GM18909 (cell line): ENCODE measurements at regions not wholly inside any gene's neighbourhood (a gene's known extent, or its start where the extent isn't known, plus 50 kb on each side); places are given as distances from the start of the nearest gene placed in this dataset.

Source experiments
- ATAC-seq: cut with Tn5 transposase; IDR thresholded peaks from one replicate; pipeline ENCODE4 v1.9.1; 2021; ENCODE audit warnings: mild to moderate bottlenecking; ENCODE audit not compliant: unreplicated experiment, poor library complexity

DNA sequence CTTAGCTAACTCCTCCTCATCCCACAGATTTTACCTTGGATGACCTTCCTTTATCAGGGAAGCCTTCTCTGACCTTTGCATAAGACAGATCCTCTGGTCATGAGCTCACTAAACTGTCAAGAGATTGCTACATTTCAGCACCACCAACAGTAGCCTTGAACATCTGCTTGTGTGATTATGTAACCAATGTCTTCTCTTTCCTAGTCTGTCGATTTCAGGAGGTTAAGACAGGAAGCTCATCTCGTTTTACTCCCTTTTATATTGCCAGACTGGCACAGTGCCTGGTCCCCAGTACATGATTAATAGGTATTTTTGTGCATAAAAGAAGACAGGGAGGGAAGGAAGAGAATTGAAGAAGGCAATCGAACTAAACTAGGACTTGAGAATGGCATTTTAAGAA, 1697.7 kb downstream of the EFNB2 start:
- no peak for ATAC-seq

DNA sequence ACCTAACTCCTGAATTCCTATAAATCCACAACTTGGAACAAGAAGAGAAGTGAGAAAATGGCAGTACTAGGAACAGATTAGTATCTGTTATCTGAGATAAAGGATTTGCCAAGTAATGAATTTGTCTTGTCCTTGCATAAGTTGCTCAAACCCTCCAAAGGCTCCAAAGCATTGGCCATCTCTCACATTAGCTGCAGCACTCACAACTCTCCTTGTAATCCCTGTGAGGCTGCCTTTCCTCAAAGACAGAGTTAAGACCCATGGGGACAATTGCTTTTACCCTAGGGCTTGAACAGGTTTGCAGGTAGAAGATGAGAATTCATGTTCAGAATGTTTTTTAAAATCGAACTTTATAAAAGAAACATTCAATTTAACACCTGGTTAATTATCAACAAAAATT, 1702.2 kb downstream of the EFNB2 start:
- ATAC-seq, result no peak

DNA sequence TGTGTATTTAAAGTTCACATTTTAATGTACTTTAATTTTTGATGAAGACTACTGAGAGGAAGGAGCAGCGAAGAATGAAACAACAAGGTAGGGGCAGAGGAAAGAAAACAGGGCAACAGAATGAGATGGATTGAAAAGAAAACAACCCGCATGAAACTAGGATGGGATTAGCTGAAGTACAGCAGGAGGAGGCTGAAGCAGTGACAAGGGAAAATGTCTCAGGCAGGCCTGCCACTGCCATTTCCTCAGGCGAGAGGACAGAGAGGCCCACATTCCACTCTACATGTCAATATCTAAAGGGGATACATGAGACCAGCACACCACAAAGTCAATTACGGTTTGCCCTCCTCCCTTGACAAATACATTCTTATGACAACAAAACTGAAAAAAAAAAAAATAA, 1703.2 kb downstream of the EFNB2 start:
- no peak for ATAC-seq

DNA sequence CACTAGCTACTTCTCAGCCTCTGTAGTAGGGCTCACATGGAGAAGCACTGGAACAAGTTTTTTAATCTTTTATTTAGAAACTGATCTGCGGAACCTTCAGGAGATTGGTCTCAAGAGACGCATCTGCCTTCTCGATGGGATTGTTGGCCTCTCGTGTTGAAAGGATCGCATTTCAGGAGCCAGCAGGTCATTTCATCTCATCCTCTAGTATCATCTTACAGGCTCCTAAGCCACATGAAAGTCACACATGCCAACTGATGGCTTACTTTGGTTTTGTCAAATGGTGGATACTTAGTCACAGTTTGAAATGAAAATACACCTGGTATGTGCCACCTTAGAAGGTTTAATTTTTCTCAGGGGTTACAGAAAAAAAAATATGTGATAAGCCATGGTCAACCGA, 1703.6 kb downstream of the EFNB2 start:
- no peak for ATAC-seq

DNA sequence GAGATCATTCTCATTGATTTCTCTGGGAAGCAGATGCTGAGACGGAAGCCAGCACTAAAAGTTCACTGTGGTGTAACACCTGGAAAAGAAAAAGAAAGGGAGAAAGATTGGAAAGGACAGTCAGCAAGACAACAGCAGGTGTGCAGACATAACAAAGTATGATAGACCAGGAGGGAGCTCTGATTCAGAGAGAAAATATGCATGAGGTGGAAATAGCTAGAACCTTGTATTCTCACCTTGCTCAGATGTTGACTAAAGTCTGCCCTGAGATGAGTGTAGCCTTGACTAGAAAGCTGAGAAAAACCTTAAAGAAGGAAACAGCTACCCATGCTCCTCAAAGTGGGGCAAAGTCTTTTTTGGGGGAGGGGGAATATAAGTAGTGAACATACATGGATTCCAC, 1711.8 kb downstream of the EFNB2 start:
- ATAC-seq, result no peak

DNA sequence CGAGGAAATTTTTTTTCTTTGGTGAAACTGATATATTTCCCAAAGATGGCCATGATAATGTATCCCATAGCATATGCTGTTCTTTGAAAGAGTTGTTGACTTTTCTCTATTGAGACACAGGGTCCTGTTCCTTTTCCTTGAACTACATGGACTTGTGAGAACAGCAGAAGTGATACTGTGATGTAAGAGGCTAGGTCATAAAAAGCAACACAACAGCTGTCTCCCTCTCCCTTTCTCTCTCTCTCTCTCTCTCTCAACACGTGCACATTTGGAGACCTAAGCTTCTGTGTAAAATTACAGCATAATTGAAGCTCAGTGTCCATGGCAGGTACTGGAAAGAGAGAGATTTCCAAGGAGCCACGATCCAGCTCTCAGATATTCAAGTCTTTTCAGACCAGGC, 1712.4 kb downstream of the EFNB2 start:
- no peak for ATAC-seq

DNA sequence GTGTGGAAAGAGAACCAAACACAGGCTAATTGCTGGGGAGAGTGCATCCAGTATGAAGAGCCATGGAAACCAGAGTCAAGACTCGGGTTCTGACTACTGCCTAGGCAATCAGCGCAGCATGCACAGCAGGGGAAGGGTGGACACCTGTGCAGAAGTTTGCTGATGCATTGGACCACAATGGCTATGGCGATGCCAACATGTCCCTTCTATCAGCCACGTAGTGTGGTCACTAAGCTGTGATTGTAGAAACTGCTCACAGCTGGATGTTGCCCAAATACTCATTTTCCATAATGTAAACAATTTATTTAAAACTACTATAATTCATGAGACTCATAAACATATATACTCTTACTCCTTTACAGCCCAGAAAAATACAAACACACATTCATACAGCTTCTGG, 1718.2 kb downstream of the EFNB2 start:
- no peak for ATAC-seq

DNA sequence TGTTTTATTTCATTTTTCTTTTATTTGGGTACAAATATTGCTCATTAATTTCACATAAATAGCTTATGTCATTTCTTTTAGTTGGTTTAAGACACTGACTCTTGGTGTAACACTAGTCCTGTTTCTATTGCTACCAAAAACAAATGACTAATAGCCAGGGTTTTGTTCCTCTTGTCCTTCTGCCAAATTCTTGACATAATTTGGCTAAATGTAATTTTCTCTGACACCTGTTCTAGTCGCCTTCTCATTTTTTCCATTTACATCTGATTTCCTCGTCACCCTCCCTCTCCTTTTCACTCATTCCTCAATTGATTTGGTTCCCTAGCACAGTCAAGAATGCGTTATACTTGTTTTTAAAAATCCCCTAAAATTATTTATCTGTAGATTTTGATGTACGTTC, 1718.7 kb downstream of the EFNB2 start:
- ATAC-seq, result no peak

DNA sequence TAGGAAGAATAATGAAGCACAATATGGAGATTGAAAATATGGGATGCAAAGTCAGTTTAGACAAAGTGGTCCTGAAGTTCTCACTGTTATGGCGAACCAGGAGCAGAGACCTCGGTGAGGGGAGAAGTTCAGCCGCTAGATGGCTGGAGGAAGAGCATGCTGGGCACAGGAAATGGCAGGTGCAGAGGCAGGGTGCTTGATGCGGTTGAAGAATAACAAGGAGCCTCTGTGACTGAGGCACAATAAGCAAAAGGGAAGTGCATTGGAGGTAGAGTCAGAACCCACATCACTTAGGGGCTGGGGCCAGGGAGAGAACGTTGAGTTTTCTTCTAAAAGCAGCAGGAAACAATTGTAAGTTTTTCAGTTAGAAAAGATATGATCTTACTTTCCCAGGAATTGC, 1725.2 kb downstream of the EFNB2 start:
- ATAC-seq, result no peak

DNA sequence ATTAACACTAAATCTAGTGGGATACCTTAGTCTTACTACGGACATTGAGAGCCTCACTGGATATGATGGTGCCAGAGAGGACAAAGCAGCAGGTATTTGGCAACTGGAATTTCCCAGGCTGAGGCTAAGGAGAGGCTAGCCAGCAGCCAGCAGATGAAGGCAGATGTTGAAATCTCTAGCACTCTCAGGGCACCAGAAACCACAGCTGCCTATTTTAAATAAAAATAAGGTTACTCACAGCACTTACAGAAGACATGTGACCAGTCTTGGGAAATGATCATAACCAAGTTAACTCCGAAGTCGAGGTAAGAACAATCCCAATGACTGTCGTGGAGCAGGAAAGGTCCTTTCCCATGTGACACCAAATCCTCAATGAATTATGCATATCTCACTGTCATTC, 1726.0 kb downstream of the EFNB2 start:
- no peak for ATAC-seq

DNA sequence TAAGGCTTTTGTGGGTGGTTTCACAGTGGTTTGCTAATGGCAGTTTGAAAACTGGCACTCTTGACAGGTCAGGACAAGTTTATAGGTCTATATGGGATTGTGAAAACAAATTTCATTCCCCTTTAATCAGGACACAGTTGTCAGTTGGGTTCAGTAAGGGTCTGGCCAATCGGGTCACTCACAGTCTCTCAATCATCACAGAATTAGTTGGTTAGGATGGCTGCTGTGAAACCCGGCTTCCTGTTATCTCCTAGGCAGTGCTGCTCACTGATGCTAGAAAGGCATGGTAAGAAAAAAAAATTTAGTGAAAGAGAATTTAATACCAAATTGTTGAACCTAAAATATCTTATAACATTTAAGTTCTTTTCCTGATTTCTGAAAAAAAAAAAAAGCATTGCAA, 1730.1 kb downstream of the EFNB2 start:
- ATAC-seq, result no peak

DNA sequence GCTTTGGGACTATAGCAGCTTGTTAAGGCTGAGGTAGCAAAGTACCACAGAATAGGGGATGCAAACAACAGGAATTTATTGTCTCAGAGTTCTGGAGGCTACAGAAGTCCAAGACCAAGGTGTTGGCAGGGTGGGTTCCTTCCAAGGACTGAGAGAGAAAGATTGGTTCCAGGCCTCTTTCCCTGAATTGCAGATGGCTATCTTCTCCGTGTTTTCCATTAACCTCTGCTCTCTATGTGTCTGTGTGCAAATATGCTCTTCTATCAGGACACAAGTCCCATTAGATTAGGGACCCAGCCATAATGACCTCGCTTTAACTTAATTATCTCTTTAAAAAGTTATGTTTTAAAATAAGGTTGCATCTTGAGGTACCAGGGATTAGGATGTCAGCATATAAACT, 1732.9 kb upstream of the SLC10A2 start:
- no peak for ATAC-seq

DNA sequence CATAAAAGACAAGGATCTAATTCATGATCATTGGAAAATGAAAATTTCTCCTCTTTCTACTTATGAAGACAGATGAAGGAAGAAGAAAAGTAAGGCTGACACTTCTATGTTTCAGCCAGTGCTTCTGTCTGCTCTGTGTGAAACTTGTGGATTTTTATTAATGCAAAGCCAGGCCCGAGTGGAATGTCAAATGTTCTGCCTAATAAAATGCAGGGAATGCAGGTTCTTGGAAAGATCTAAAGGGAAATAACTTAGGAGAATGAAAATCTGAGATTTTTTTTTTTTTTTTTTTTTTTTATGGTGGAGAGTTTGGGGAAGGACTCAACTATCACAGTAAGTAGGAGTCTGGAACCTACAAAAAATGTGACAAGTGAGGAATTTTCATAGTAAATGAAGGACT, 1732.3 kb upstream of the SLC10A2 start:
- no peak for ATAC-seq

DNA sequence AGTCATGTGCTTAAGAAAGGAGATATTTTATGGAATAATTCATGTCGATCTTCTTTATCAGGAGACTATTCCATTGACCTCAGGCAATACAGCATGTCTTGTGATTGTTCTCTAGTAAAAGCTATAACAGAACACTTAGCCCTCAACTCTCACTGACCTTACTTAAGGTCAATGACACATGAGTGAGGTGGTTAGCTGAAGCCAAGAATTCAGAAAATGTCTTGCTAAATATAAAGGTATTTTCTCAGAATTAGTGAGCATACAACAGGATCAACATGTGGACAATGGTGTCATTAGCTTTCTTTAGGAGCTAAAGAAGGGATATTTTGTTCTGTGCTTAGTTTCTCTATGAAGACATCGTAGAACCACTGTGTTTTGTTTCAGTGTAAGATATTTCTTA, 1730.4 kb upstream of the SLC10A2 start:
- ATAC-seq, result no peak

DNA sequence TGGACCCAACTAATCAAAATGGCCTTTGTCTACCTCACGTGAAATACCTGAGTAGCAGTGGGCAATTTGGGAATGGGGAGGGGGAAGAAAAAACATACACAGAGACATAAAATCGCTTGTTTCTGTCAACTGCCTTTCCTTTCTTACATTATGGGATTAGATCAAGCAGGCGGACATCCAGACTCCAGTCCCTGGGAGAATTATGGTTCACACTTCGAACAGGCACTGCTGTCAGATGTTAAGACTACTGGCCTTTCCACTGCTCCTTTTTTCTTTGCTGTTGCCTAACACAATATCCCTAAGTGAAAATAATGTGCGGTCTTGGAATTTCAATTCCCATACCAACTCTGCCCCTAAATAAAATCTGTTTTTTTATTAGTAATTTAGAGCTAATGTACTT, 1719.7 kb upstream of the SLC10A2 start:
- no peak for ATAC-seq

DNA sequence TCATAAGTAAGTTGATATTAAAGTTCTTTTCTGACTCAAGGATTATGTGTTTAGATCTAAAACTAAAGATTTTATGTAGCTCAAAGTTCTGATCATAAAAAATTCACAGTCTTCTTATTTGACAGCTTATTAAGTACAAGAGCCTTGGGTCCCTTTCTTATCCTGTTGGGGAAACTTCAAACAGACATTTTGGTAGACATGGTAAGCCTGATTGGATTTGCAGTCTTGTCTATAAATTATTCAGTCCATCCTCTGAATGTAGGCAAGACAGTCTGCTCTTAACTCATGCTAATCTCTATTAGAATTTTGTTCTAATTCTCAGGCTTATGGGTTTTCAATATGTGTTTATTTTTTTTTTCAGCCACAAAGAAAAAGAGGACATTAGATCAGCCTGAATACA, 1718.7 kb upstream of the SLC10A2 start:
- ATAC-seq, result no peak

DNA sequence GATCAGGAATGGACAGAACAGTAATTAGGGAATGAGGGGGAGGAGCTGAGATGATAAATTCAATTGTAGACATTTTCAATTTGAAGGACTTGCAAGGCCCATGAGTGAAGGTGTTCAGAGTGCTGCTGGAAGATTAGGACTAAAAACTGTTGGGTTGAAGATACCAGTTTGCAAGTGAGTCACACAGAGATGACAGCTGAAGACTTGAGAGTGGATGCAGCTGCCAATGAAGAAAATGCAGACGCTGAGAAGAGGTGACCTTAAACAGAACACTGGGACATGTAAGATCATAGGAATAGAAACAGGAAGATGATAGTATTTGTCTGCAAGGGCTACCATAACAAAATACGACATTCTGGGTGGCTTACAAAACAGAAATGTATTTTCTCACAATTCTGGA, 1716.5 kb upstream of the SLC10A2 start:
- ATAC-seq, result no peak

DNA sequence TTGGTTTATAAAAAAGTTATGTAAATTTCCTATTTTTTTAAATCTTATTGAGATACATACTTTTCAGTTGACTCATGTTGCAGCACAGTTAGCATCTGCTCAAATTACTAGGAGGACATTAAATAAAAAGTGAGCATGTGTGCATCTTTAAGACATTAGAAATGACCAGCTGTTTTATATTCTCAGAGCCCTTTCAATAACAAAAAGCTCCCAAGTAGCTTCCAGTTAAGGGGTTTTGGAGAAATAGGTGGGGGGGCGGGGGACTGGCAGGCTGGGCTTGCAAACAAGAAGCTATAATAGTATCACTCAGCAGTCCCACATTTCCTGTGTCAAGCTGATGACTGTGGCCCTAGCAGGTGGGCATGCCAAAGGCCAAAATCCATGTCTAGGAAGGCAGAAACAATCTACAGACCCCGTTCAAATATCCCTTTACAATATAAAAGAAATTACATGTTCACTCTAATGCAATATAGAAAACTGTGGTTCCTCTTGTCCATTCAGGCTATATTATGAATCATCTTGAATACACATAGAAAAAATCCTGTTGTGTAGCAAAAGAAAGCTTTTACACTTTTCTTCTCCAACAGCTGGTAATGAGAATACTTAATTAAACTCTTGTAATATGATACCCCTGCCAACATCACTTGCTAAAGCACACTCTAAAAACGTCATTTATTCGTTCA, 1713.2 kb upstream of the SLC10A2 start:
- ATAC-seq, result no peak

DNA sequence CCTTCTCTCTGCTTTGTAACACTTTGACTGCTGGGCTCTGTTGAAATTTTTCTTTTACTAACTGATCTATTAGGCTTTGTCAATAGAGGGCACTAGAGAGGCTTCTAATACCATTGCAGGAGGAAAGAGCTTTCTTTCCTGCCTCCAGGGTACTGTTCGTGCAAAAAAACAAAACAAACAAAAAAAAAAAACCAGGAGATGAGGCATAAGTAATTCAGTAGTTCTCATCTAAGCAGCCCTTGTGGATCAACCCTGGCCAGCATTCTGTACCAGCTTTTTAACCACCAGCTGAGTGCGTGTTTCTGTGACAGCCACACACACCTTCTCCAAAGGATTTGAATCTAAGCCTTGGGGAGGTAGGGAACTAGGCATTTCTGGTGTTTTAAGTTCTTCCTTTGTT, 1707.6 kb upstream of the SLC10A2 start:
- ATAC-seq, result peak; percentile 71

DNA sequence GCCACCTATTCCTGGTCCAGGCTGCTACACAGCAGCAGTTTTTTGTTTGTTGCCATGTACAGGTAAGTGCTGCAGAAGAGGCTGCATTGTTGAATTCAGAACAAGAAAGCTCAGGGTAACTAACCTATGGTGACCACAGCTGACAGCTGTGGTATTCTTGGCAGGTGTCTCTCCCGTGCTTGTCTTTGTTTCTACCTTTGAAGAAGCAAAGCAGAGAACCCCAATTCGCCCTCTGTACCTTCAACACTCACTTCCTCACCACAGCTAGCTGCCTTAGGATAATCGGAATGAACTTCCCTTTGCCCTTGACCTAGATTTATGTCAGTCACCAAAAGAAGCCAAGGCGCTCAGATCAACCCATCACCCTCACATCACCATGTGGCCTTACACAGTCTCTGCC, 1703.3 kb upstream of the SLC10A2 start:
- ATAC-seq, result no peak

DNA sequence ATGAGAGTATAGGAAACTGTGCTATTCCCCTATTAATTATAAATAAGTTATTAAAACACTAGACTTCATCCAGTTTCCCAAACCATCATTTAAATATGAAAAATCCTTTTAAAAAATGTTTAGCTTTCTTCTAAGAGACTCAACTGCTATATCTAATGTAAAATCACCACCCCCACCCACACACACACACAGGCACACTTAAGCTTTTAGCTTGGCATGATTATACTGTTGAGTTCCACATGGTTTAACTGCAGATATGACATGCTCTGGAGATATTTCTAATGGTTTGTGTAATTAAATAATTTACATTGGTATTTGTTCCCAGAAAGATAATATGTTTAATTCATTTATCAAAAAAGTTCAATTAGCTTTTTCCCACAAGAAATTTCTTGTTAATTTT, 1700.1 kb upstream of the SLC10A2 start:
- ATAC-seq, result no peak

DNA sequence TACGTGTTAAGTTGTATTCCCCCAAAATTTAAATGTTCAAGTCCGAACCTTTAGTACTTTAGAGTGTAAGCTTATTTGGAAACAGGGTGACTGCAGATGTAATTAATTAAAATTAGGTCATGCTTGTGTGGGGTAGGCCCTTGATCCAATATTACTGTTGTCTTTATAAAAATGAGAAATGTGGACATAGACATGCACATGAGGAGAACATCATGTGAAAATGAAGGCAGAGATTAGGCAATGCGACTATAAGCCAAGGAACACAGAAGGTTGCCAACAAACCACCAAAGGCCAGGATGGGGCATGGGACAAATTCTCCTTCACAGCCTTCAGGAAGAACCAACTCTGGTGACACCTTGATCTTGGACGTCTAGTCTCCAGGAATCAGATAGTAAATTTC, 1698.4 kb upstream of the SLC10A2 start:
- no peak for ATAC-seq

DNA sequence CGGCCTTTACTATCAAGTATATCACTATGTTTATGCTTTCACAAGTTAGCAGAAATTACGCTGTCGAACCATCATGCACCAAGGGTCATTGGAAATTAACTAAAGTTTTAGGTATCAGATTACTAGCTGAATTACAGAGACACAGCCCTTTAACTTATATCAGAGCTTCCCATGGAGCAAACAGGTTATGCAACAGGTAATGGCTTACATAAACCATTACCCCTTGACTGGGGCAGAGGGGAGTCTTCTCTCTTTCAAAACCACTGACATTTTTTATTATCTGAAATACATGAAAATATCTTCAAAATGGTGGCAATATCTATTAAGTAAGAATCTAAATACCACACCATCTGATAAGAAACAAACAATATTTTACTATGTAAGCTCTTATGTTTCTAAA, 1692.9 kb upstream of the SLC10A2 start:
- ATAC-seq, result no peak
